ENCODE measurements at regions not wholly inside any gene's neighbourhood (a gene's known extent, or its start where the extent isn't known, plus 50 kb on each side); places are given as distances from the start of the nearest gene placed in this dataset.

DNA sequence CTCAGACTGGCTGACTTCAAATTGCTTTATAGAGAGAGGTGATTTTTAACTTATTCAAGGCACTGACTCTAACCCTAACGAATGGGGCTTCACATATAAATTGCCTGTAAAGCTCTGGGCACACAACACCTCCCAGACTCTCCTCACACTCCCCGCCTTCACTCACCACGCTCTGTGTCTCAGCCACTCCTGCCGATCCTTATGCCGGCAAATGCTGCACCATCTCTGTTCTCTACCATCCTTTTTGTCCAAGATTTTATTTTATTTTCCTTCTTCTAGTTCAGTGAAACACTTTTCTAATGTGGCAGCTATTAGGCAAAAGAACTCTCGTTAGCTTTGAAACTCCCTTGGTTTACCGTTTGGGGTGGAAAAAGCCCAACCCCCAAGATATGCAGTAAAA is 446.1 kb upstream of the TMEM132C start:
- DNase-seq (ENCODE audit: low read depth in 1 of 2, low spot score in 1 of 2), result no peak
- Histone ChIP-seq H3K27ac (replicated peaks) (no peak overlapping the region), H3K27me3 (ENCODE audit: insufficient read depth, poor library complexity, severe bottlenecking) (no peaks in the 10 kb centered on the region), H3K4me3 (replicated peaks; ENCODE audit: insufficient read depth, low read length) (no peak overlapping the region)
- TF ChIP-seq GABPA (IDR thresholded peaks at IDR 0.05; ENCODE audit: low read depth) (no peak), POLR2AphosphoS5 (IDR thresholded peaks at IDR 0.05; ENCODE audit: low read depth) (no peak), SPI1 (IDR thresholded peaks at IDR 0.05; ENCODE audit: borderline replicate concordance, low read depth) (no peak)
- TF ChIP-seq, protein P1, sequence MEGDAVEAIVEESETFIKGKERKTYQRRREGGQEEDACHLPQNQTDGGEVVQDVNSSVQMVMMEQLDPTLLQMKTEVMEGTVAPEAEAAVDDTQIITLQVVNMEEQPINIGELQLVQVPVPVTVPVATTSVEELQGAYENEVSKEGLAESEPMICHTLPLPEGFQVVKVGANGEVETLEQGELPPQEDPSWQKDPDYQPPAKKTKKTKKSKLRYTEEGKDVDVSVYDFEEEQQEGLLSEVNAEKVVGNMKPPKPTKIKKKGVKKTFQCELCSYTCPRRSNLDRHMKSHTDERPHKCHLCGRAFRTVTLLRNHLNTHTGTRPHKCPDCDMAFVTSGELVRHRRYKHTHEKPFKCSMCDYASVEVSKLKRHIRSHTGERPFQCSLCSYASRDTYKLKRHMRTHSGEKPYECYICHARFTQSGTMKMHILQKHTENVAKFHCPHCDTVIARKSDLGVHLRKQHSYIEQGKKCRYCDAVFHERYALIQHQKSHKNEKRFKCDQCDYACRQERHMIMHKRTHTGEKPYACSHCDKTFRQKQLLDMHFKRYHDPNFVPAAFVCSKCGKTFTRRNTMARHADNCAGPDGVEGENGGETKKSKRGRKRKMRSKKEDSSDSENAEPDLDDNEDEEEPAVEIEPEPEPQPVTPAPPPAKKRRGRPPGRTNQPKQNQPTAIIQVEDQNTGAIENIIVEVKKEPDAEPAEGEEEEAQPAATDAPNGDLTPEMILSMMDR (IDR thresholded peaks at IDR 0.05; ENCODE audit: insufficient read depth, low read length), result no peak
- TF ChIP-seq, protein P2, sequence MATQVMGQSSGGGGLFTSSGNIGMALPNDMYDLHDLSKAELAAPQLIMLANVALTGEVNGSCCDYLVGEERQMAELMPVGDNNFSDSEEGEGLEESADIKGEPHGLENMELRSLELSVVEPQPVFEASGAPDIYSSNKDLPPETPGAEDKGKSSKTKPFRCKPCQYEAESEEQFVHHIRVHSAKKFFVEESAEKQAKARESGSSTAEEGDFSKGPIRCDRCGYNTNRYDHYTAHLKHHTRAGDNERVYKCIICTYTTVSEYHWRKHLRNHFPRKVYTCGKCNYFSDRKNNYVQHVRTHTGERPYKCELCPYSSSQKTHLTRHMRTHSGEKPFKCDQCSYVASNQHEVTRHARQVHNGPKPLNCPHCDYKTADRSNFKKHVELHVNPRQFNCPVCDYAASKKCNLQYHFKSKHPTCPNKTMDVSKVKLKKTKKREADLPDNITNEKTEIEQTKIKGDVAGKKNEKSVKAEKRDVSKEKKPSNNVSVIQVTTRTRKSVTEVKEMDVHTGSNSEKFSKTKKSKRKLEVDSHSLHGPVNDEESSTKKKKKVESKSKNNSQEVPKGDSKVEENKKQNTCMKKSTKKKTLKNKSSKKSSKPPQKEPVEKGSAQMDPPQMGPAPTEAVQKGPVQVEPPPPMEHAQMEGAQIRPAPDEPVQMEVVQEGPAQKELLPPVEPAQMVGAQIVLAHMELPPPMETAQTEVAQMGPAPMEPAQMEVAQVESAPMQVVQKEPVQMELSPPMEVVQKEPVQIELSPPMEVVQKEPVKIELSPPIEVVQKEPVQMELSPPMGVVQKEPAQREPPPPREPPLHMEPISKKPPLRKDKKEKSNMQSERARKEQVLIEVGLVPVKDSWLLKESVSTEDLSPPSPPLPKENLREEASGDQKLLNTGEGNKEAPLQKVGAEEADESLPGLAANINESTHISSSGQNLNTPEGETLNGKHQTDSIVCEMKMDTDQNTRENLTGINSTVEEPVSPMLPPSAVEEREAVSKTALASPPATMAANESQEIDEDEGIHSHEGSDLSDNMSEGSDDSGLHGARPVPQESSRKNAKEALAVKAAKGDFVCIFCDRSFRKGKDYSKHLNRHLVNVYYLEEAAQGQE (IDR thresholded peaks at IDR 0.05; ENCODE audit: insufficient replicate concordance, low read depth), result no peak

DNA sequence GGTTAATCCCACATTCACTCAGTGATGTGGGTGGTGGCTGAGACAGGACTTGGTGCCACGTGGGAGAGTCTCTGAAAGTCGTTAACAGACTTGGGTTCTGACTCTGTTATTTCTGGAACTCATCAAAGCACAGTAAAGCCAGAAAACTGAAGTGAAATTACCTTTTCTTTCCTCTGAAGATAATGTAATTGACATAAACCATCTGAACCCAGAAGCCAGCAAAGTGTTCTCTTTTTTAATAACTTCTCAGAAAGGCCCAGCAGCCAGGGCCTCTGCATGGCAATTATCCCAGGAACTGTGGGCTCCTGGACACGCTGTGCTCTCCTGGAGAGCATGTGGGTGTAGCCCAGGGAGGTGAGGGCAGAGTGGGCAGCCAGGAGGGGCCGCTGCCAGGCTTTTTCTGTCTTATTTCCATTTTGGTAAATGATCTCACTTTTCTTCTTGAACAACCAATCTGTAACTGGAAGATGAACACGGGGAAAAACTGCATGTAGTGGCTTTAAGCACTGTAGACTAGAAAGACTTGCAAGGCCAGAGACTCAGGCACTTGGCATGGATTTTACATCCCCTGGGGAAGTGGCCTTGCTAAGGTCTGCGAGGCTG is 444.1 kb upstream of the TMEM132C start:
- TF ChIP-seq, protein P1 (IDR thresholded peaks at IDR 0.05; ENCODE audit: insufficient read depth, low read length), result no peak
- no peak for TF ChIP-seq POLR2AphosphoS5 (IDR thresholded peaks at IDR 0.05; ENCODE audit: low read depth)
- TF ChIP-seq GABPA (IDR thresholded peaks at IDR 0.05; ENCODE audit: low read depth), result no peak
- TF ChIP-seq SPI1 (IDR thresholded peaks at IDR 0.05; ENCODE audit: borderline replicate concordance, low read depth), result no peak
- TF ChIP-seq, protein P2 (IDR thresholded peaks at IDR 0.05; ENCODE audit: insufficient replicate concordance, low read depth), result no peak
- Histone ChIP-seq H3K4me3 (replicated peaks; ENCODE audit: insufficient read depth, low read length) (no peak overlapping the region), H3K27ac (replicated peaks) (no peak overlapping the region), H3K27me3 (ENCODE audit: insufficient read depth, poor library complexity, severe bottlenecking) (no peaks in the 10 kb centered on the region)
- no peak for DNase-seq (ENCODE audit: low read depth in 1 of 2, low spot score in 1 of 2)

DNA sequence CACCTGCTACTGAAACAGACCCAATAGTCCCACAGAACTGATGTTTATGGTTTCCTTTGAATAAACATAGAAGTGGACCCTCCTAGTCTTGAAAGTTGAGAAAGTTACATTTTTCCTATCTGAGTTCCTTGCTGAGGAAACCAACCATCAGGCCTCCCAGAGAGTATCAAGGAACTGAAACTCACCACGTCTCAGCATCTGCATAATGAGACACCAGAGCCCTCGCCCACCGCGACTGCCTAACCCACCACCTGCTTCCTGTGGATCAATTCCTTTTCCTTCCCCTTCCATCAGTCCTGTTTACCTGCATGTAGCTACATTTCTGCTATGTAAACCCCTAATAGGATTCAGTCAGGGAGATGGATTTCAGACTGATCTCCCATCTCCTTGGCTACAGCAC is 443.2 kb upstream of the TMEM132C start:
- no peak for DNase-seq (ENCODE audit: low read depth in 1 of 2, low spot score in 1 of 2)
- Histone ChIP-seq H3K4me3 (replicated peaks; ENCODE audit: insufficient read depth, low read length) (no peak overlapping the region), H3K27ac (replicated peaks) (no peak overlapping the region), H3K27me3 (ENCODE audit: insufficient read depth, poor library complexity, severe bottlenecking) (no peaks in the 10 kb centered on the region)
- no peak for TF ChIP-seq SPI1 (IDR thresholded peaks at IDR 0.05; ENCODE audit: borderline replicate concordance, low read depth)
- TF ChIP-seq POLR2AphosphoS5 (IDR thresholded peaks at IDR 0.05; ENCODE audit: low read depth), result no peak
- TF ChIP-seq, protein P1 (IDR thresholded peaks at IDR 0.05; ENCODE audit: insufficient read depth, low read length), result no peak
- TF ChIP-seq GABPA (IDR thresholded peaks at IDR 0.05; ENCODE audit: low read depth), result no peak
- TF ChIP-seq, protein P2 (IDR thresholded peaks at IDR 0.05; ENCODE audit: insufficient replicate concordance, low read depth), result no peak

Measured in HL-60 (cell line).